ENCODE measurements at regions not wholly inside any gene's neighbourhood (a gene's known extent, or its start where the extent isn't known, plus 50 kb on each side); places are given as distances from the start of the nearest gene placed in this dataset.
"Not testable (repeated sequence)": the region's sequence is repeated elsewhere in the genome, so short reads cannot be mapped to it uniquely, and the experiment has no call there.

- over 99% methylated on average over 8 of the region's 9 CpGs for WGBS
- TF ChIP-seq CTCF (IDR thresholded peaks at IDR 0.05) = no peak
- no peak for DNase-seq (ENCODE audit: extremely low spot score)
- H3K27me3 ChIP-seq = no peaks in the 10 kb centered on the region
- no peak overlapping the region for H3K27ac ChIP-seq (replicated peaks in 1 of 4)
- no peaks in the 10 kb centered on the region for H3K9me3 ChIP-seq
- H3K4me1 ChIP-seq = peaks cover 0 to 9% (median 0%) of the 10 kb centered on the region in 4 donors
- no peaks in the 10 kb centered on the region for H3K36me3 ChIP-seq
- intact Hi-C loops (cut with DNase I) = no loop called here
- H3K4me3 ChIP-seq = no peak overlapping the region
Observed at GRCh38 chr5:111962906-111963305, 205.9 kb upstream of the NREP start.

GRCh38 chr5:111961862-111962261, 204.9 kb upstream of the NREP start:
- intact Hi-C loops (cut with DNase I) = no loop called here
- 10% methylated on average over 1 of the region's 1 CpG for WGBS
- no peak for TF ChIP-seq POLR2A (IDR thresholded peaks at IDR 0.05; ENCODE audit: low read depth)
- no peaks in the 10 kb centered on the region for H3K27me3 ChIP-seq
- H3K4me1 ChIP-seq = peaks cover 0 to 9% (median 0%) of the 10 kb centered on the region in 4 donors
- H3K27ac ChIP-seq (replicated peaks in 1 of 4) = no peak overlapping the region
- no peak overlapping the region for H3K4me3 ChIP-seq
- H3K36me3 ChIP-seq = no peaks in the 10 kb centered on the region
- H3K9me3 ChIP-seq = no peaks in the 10 kb centered on the region
- DNase-seq (ENCODE audit: extremely low spot score) = no peak

GRCh38 chr5:111960476-111961215, 203.7 kb upstream of the NREP start:
- Histone ChIP-seq H3K4me1 (peaks cover 0 to 9% (median 0%) of the 10 kb centered on the region in 4 donors), H3K36me3 (no peaks in the 10 kb centered on the region), H3K4me3 (no peak overlapping the region), H3K27me3 (no peaks in the 10 kb centered on the region), H3K9me3 (no peaks in the 10 kb centered on the region), H3K27ac (replicated peaks in 1 of 4) (no peak overlapping the region)
- TF ChIP-seq CTCF (IDR thresholded peaks at IDR 0.05) = no peak
- no peak for DNase-seq (ENCODE audit: extremely low spot score)
- WGBS = 53% methylated on average over 2 of the region's 2 CpGs
- intact Hi-C loops (cut with DNase I) = no loop called here

- Histone ChIP-seq H3K27me3 (no peaks in the 10 kb centered on the region), H3K4me1 (peaks cover 0 to 9% (median 0%) of the 10 kb centered on the region in 4 donors), H3K4me3 (no peak overlapping the region), H3K27ac (replicated peaks in 1 of 4) (no peak overlapping the region), H3K9me3 (no peaks in the 10 kb centered on the region), H3K36me3 (no peaks in the 10 kb centered on the region)
- 78% methylated on average over 1 of the region's 1 CpG for WGBS
- intact Hi-C loops (cut with DNase I) = no loop called here
- no peak for TF ChIP-seq CTCF (IDR thresholded peaks at IDR 0.05)
- no peak for DNase-seq (ENCODE audit: extremely low spot score)
Observed at GRCh38 chr5:111958851-111959250, 201.9 kb upstream of the NREP start.

- DNase-seq (ENCODE audit: extremely low spot score); H3K27ac ChIP-seq (replicated peaks in 1 of 4); intact Hi-C loops (cut with DNase I); H3K36me3 ChIP-seq; H3K4me3 ChIP-seq; H3K9me3 ChIP-seq; H3K4me1 ChIP-seq; H3K27me3 ChIP-seq: not testable (repeated sequence)
- 95% methylated on average over 3 of the region's 3 CpGs for WGBS
Observed at GRCh38 chr5:111956765-111957164, 199.8 kb upstream of the NREP start.

- intact Hi-C loops (cut with DNase I) = no loop called here
- no peak for DNase-seq (ENCODE audit: extremely low spot score)
- no peak overlapping the region for H3K4me3 ChIP-seq
- H3K27me3 ChIP-seq = no peaks in the 10 kb centered on the region
- no peak for TF ChIP-seq POLR2A (IDR thresholded peaks at IDR 0.05; ENCODE audit: low read depth)
- TF ChIP-seq CTCF (IDR thresholded peaks at IDR 0.05) = no peak
- no peak for TF ChIP-seq POLR2AphosphoS5 (IDR thresholded peaks at IDR 0.05)
- no peak for TF ChIP-seq EP300 (IDR thresholded peaks at IDR 0.05)
- H3K4me1 ChIP-seq = no peaks in the 10 kb centered on the region
- no peaks in the 10 kb centered on the region for H3K9me3 ChIP-seq
- 68% methylated on average over 3 of the region's 3 CpGs for WGBS
- H3K27ac ChIP-seq (replicated peaks in 1 of 4) = no peak overlapping the region
- H3K36me3 ChIP-seq = no peaks in the 10 kb centered on the region
Observed at GRCh38 chr5:111954516-111955395, 197.8 kb upstream of the NREP start.
